Effector memory CD8-positive, alpha-beta T cell (primary cell): ENCODE measurements at regions not wholly inside any gene's neighbourhood (a gene's known extent, or its start where the extent isn't known, plus 50 kb on each side); places are given as distances from the start of the nearest gene placed in this dataset.
A peak's percentile ranks its signal among the peaks of the same experiment; 100 is the strongest.
"Not testable (repeated sequence)": the region's sequence is repeated elsewhere in the genome, so short reads cannot be mapped to it uniquely, and the experiment has no call there.

Experiments used
- ATAC-seq: fragments of 150-1000 bp; cut with Tn5 transposase; replicated peaks from 2 replicates; pipeline ENCODE4 v1.10.0; 2021; ENCODE audit warnings: mild to moderate bottlenecking, moderate library complexity
- DNase-seq, 3 experiments: peaks; one replicate each; pipeline ENCODE4 v3.0.0; 2021
- H3K27ac Mint-ChIP-seq, 2 donors: one replicate each; pipeline ENCODE4 v1.8.0; 2022; ENCODE audit warnings: mild to moderate bottlenecking in 2 of 2, mixed read lengths in 2 of 2, moderate library complexity in 2 of 2
- H3K27me3 Mint-ChIP-seq, 2 donors: one replicate each; pipeline ENCODE4 v1.8.0; 2022; ENCODE audit warnings: mixed read lengths in 2 of 2
- H3K36me3 Mint-ChIP-seq: one replicate; pipeline ENCODE4 v1.8.0; 2022; ENCODE audit warnings: mild to moderate bottlenecking, moderate library complexity, mixed read lengths; ENCODE audit not compliant: insufficient read depth
- H3K4me1 Mint-ChIP-seq, 2 donors: one replicate each; pipeline ENCODE4 v1.8.0; 2022; ENCODE audit warnings: low read depth in 2 of 2, mixed read lengths in 2 of 2
- H3K4me3 Mint-ChIP-seq, 2 donors: one replicate each; pipeline ENCODE4 v1.8.0; 2022; ENCODE audit warnings: mild to moderate bottlenecking in 2 of 2, mixed read lengths in 2 of 2, moderate library complexity in 2 of 2
- H3K9me3 Mint-ChIP-seq, 2 donors: one replicate each; pipeline ENCODE4 v1.8.0; 2022; ENCODE audit warnings: mixed read lengths in 2 of 2

DNA sequence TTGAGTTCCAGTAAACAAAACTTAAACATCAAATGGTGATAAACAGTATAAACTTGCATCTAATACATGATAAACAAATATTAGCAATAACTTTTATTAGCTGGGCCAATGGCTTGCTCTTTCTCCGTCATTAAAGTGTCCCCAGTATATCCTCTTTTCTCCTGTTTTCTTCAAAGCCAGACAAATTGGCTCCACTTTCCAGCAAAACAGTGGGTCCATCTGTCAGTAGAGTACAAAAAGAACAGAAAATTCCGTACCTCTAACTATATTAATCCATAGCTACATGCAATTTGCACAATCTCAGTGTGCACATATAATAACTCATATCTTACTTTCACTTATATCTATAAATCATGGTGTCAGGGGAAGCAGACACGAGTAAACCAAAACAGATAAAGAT, 678.0 kb upstream of the SPRY2 start:
- ATAC-seq = no peak
- no peaks in the 10 kb centered on the region for H3K4me1 Mint-ChIP-seq
- DNase-seq = no peak
- H3K27ac Mint-ChIP-seq = no peak overlapping the region
- no peak overlapping the region for H3K4me3 Mint-ChIP-seq
- no peaks in the 10 kb centered on the region for H3K27me3 Mint-ChIP-seq
- peaks cover 4 to 11% of the 10 kb centered on the region in 2 donors for H3K9me3 Mint-ChIP-seq
- no peaks in the 10 kb centered on the region for H3K36me3 Mint-ChIP-seq

DNA sequence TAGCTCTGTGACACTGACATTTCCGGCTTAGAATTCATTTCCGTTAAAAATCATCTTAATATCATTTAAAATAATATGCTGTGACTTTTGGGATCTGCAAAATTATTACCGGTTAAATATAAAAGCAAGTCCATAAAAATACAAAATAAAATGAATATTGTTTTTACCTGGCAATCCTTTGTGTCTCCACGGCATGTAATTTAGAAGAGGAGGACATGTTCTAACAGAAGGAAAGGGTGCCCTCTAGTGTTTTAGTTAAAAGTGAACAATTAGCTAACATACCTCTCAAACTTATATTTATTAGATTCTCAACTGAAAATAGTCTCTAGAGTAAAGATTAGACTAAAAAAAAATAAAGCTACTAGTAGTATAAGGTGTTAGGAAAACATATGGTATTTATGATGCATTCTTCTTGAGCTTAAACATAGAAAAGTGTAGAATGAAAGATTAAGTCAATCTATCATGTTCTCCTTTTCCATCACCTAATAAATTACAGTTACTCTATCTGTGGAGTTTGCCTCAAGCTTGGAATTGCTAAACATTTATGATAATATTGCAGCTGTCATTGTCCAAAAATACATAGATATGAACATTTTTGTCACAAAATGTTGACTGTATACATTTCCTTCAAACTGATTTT, 676.7 kb upstream of the SPRY2 start:
- Mint-ChIP-seq H3K4me1 (no peaks in the 10 kb centered on the region), H3K27ac (no peak overlapping the region), H3K9me3 (peaks cover 3 to 11% of the 10 kb centered on the region in 2 donors), H3K4me3 (no peak overlapping the region), H3K27me3 (no peaks in the 10 kb centered on the region), H3K36me3 (no peaks in the 10 kb centered on the region)
- no peak for DNase-seq
- ATAC-seq = no peak

DNA sequence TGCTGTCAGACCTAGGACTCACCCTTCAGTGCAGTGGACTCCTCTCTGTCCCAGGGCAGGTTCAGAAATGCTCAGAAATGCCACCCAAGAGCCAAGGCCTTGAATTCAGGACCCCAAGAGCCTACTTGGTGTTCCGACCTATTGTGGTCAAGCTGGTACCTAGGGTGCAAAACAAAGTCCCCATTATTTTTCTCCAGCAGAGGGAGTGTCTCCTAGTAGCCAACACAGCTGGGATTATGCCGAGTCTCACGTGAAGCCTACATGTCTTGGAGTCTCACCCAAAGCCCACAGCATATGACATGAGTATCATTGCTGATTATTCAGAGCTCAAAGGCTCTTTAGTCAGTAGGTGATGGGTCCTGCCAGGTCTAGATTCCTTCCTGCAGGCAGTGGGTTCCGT, 671.1 kb upstream of the SPRY2 start:
- Mint-ChIP-seq H3K36me3 (no peaks in the 10 kb centered on the region), H3K9me3 (peaks cover 8 to 11% of the 10 kb centered on the region in 2 donors), H3K4me3 (no peak overlapping the region), H3K27me3 (no peaks in the 10 kb centered on the region), H3K4me1 (no peaks in the 10 kb centered on the region), H3K27ac (no peak overlapping the region)
- ATAC-seq (no peak), DNase-seq (no peak)

DNA sequence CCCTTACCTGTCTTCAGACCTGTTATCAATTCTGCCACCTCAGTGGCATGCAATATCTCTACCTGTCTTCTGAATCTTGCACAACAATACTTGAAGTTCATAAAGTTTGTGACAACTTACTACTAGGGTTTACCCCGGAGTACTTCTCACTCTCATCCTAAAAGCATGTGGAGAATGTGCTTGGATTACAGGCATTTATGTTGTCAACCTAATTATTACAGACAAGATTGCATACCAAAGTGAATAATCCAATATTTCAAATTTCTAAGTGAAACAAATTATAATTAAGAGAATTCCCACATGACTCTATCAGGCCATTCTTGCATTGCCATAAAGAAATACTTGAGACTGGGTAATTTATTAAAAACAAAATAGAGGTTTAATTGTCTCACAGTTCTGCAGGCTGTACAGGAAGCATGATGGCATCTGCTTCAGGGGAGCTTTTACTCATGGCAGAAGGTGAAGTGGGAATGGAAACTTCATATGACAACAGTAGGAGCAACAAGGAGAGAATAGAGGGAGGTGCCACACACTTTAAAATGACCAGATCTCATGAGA, 661.0 kb upstream of the SPRY2 start:
- no peaks in the 10 kb centered on the region for H3K36me3 Mint-ChIP-seq
- H3K4me3 Mint-ChIP-seq = no peak overlapping the region
- H3K4me1 Mint-ChIP-seq = no peaks in the 10 kb centered on the region
- H3K9me3 Mint-ChIP-seq = peaks cover 0 to 2% of the 10 kb centered on the region in 2 donors
- no peaks in the 10 kb centered on the region for H3K27me3 Mint-ChIP-seq
- DNase-seq = no peak
- no peak for ATAC-seq
- H3K27ac Mint-ChIP-seq = no peak overlapping the region

DNA sequence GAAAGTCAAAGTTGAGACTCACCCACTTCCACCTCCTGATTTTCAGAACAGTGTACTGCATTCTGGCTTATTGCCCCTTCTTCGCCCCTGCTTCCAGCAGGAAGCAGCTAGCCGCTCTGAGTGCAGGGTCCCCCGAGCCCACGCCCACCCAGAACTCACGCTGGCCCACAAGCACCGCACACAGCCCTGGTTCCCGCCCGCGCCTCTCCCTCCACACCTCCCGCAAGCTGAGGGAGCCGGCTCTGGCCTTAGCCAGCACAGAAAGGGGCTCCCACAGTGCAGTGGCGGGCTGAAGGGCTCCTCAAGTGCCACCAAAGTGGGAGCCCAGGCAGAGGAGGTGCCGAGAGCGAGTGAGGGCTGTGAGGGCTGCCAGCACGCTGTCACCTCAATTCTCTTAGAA, 657.7 kb upstream of the SPRY2 start:
- H3K4me3 Mint-ChIP-seq, DNase-seq, ATAC-seq, H3K27me3 Mint-ChIP-seq, H3K27ac Mint-ChIP-seq, H3K9me3 Mint-ChIP-seq, H3K36me3 Mint-ChIP-seq, H3K4me1 Mint-ChIP-seq: not testable (repeated sequence)

DNA sequence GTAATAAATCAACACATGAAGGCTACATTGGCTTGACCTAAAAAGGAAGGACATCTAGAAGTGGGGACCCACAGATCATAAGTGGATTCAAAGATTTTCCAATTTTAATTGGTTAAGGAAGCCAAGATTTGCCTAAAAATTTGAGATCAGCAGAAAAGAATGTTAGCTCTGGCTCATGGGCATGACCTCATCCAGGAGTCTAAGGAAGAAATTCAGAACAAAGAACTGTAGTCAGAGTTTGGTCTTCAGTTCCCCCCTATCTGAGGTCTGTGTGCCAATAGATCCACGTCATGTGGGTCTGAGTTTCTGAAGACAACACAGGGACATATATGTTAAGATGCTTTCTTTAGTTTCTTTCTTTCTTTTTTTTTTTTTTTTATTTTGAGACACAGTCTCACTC, 648.8 kb upstream of the SPRY2 start:
- H3K9me3 Mint-ChIP-seq = peaks cover 0 to 13% of the 10 kb centered on the region in 2 donors
- H3K4me3 Mint-ChIP-seq = no peak overlapping the region
- no peaks in the 10 kb centered on the region for H3K27me3 Mint-ChIP-seq
- no peak overlapping the region for H3K27ac Mint-ChIP-seq
- H3K4me1 Mint-ChIP-seq = no peaks in the 10 kb centered on the region
- ATAC-seq (no peak), DNase-seq (no peak)
- no peaks in the 10 kb centered on the region for H3K36me3 Mint-ChIP-seq

DNA sequence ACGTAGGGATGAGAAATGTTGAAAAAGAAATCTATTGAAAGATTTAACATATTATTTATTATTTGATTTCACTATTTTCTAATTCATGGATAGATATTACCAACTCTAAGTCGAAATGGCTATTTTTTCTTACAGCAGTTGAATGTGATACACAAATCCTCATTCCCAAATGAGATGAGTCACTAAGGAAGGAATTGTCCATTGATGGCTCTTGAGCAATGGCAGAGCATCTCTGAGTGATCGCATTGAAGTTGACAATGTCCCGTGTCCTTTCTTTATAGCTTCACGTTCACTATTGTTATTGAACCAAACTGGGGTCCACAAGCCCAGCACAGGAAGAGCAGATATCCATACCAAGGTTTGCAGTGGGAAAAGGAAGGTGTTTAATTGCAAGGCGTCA, 648.3 kb upstream of the SPRY2 start:
- Mint-ChIP-seq H3K4me3 (no peak overlapping the region), H3K27me3 (no peaks in the 10 kb centered on the region), H3K27ac (no peak overlapping the region), H3K9me3 (peaks cover 0 to 14% of the 10 kb centered on the region in 2 donors), H3K36me3 (no peaks in the 10 kb centered on the region), H3K4me1 (no peaks in the 10 kb centered on the region)
- DNase-seq = no peak
- no peak for ATAC-seq

DNA sequence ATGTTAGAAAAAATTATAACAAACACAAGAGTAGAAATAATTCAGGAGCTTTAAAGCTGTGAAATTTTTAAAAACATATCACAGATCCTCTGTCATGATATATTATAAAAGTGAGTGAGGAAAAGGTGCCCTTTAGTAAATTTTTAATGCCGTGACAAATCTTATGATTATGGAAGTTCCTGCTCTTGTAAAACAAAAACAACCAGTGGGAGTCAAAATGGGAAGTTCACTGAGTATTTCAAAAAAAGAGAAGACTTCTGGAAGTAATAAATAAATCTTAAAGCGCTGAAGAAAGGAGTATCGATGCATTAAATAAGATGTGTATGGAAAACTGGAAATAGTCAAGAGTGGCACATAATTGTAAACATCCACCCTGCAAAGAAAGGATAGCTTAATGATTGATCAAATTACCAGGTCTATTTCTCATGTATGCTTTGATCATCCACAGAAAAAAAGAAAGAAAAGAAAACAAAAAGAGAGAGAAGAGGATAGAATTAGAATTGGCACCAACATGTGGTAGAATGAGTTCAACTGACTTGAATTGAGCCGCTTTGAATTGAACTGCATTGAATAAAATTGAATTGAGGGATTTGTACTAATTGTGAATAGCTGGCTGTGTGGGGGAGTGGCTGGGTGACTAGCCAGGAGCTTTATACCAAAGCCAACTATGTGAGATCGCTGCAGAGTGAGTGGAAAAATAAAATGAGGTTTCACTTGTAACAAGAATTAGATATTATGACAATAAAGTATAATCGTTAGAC, 647.6 kb upstream of the SPRY2 start:
- Mint-ChIP-seq H3K4me1 (no peaks in the 10 kb centered on the region), H3K4me3 (no peak overlapping the region), H3K27ac (no peak overlapping the region), H3K27me3 (no peaks in the 10 kb centered on the region), H3K36me3 (no peaks in the 10 kb centered on the region), H3K9me3 (peaks cover 0 to 14% of the 10 kb centered on the region in 2 donors)
- ATAC-seq (no peak), DNase-seq (no peak)

DNA sequence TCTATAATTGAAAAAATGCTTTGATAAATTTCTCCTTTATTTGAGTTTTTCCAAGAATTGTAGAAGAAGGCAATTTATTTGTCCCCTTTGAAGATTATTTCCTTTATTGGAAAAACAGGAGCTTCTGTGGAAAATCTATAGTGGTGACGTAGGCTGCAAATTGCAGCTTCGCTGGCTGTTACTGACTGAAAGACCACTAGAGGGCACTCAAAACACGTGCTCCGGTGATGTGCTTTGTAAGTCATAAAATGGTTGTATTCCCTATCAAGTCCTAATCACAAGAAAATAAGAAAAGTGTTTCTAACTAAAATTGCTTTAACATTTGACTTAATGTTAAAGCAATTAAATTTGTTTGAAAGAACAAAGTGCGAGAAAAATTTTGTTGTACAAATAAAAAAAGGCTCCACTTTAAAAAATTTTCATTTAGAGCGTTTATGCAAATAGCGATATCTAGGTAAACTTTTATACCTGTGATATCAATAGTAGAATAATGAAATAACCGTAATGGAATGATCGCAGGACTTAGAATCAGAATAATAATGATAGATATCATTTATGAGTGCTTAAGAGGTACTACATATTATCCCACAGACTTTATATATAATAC, 638.2 kb upstream of the SPRY2 start:
- Mint-ChIP-seq H3K27me3 (no peaks in the 10 kb centered on the region), H3K36me3 (peaks cover 2% of the 10 kb centered on the region), H3K4me1 (no peaks in the 10 kb centered on the region), H3K9me3 (peaks cover 2 to 8% of the 10 kb centered on the region in 2 donors), H3K4me3 (no peak overlapping the region), H3K27ac (no peak overlapping the region)
- ATAC-seq = no peak
- peak in 2 of 3 experiments; percentile 1 for DNase-seq

DNA sequence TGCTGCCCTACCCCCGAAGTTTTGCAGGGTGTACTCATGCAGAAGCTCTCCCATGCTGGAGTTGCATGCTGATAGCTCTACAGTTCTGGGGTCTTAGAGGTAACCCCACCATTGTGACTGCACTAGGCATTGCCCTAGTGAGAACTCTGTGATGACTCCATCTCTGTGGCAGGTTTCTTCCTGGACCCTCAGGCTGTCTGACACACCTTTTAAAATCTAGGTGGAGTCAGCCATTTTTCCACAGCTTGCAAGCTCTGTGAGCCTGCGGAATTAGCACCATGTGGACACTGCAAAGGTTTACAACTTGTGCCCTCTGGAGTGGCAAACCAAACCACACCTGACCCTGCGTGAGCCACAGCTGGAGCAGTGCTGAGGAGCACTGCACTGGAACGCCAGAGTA, 636.2 kb upstream of the SPRY2 start:
- no peaks in the 10 kb centered on the region for H3K4me1 Mint-ChIP-seq
- no peaks in the 10 kb centered on the region for H3K36me3 Mint-ChIP-seq
- ATAC-seq (no peak), DNase-seq (no peak)
- no peak overlapping the region for H3K4me3 Mint-ChIP-seq
- H3K9me3 Mint-ChIP-seq = peaks cover 2 to 8% of the 10 kb centered on the region in 2 donors
- H3K27ac Mint-ChIP-seq = no peak overlapping the region
- no peaks in the 10 kb centered on the region for H3K27me3 Mint-ChIP-seq

DNA sequence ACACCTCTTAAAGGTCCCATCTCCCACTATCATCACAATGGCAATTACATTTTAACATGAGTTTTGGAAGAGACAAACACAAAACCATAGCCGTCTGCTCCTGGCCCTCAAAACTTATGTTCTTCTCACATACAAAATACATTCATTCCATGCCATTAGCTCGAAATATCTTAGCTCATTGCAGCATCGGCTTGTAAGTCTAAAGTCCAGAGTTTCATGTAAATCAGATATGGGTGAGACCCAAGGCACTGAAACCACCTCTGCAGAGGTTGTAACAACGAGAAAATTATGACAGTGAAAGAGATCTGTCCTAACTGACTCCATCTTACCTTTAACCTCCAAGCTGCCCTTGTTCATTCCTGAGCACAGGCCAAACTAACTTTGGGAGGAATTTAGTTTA, 635.0 kb upstream of the SPRY2 start:
- Mint-ChIP-seq H3K4me3 (no peak overlapping the region), H3K4me1 (no peaks in the 10 kb centered on the region), H3K27ac (no peak overlapping the region), H3K36me3 (no peaks in the 10 kb centered on the region), H3K27me3 (no peaks in the 10 kb centered on the region), H3K9me3 (peaks cover 2 to 5% of the 10 kb centered on the region in 2 donors)
- ATAC-seq = no peak
- DNase-seq = no peak

DNA sequence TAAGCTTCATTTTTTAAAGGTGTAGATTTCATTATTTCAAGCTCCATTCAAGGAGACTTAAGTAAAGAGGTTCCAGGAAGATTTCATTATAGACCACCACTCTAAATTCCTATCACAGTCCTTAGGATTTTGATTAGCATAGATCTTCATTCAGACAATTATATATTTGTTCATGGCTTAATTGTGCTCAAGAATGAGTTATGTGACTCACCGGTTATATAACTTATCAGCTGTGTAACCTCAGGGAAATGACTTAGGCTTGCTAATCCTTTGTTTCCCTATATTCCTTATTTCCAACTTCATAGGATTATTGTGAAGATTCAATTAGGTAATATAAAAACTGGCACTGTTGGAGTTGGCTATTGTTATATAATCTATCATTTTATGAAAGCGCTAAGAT, 632.8 kb upstream of the SPRY2 start:
- Mint-ChIP-seq H3K27me3 (no peaks in the 10 kb centered on the region), H3K9me3 (no peaks in the 10 kb centered on the region), H3K27ac (no peak overlapping the region), H3K4me3 (no peak overlapping the region), H3K36me3 (no peaks in the 10 kb centered on the region), H3K4me1 (no peaks in the 10 kb centered on the region)
- no peak for DNase-seq
- no peak for ATAC-seq

DNA sequence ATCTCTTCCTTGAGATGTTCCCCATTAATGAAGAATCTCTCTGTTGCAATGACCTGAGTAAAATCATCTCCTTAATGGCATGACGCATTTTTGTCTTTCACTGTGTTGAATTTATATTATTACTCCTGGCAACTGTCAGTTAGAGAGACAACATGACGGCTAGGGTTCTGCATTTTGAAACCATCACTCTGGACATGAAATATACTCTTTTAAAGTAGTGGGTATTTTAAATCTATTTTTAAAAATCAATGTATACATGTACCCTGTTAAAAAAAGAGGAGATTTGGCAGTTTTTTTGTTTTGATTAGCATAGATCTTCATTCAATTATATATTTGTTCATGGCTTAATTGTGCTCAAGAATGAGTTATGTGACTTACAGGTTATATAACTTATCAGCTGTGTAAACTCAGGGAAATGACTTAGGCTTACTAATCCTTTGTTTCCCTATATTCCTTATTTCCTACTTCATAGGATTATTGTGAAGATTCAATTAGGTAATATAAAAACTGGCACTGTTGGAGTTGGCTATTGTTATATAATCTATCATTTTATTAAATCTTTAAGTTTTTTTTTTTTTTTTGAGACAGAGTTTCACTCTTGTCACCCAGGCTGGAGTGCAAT, 632.0 kb upstream of the SPRY2 start:
- Mint-ChIP-seq H3K9me3 (no peaks in the 10 kb centered on the region), H3K4me3 (no peak overlapping the region), H3K36me3 (no peaks in the 10 kb centered on the region), H3K4me1 (no peaks in the 10 kb centered on the region), H3K27me3 (no peaks in the 10 kb centered on the region), H3K27ac (no peak overlapping the region)
- DNase-seq (no peak), ATAC-seq (no peak)
